ENCODE measurements at regions not wholly inside any gene's neighbourhood (a gene's known extent, or its start where the extent isn't known, plus 50 kb on each side); places are given as distances from the start of the nearest gene placed in this dataset.

DNA sequence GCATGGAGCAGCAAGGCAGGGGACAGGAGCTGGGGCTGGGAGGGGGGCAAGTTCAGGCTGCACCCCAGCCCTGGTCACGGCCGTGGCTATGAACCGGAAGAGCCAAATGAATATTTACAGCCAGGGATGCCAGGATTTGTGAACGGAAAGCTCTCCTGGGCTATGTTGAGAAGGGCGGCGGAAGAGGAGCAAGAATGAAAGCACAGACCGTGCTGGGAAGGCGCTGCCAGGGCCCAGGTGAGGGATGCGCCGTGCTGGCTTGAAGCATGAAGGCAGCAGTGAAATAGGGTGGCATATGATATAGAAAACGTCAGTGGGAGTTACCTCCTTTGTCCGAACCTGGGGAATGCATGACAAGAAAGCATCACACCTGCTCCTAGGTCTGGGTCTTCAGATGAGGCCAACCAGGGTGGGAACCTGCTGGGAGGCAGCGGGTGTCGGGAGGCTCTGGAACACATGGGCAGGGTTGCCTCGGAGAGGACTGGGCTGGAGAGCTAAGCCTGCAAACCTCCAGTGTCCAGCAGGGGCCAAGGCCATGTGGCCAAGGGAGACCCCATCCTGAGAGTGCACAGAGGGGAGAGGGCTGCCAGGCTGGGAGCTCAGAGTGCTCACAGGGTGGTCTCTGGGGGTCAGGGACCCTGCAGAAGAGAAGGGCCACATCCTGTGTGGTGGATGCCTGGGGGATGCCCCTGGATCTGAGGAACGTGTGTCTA, 120.6 kb upstream of the TCERG1L start:
- Mint-ChIP-seq H3K4me1 (peaks cover 0 to 2% of the 10 kb centered on the region in 2 experiments; a peak in 1 of 4 replicates), H3K27me3 (ENCODE audit: low read depth) (peaks cover 15% of the 10 kb centered on the region), H3K36me3 (ENCODE audit: insufficient read depth in 1 of 3, low read depth in 3 of 3) (no peaks in the 10 kb centered on the region), H3K27ac (no peak overlapping the region; a peak in 2 of 7 replicates), H3K4me3 (no peak overlapping the region), H3K9me3 (no peaks in the 10 kb centered on the region)
- Histone ChIP-seq H3K23me2 (ENCODE audit: insufficient read length, low read depth, low read length, poor library complexity, severe bottlenecking) (no peaks in the 10 kb centered on the region), H4K20me1 (ENCODE audit: control insufficient read depth, insufficient read depth, insufficient read length) (no peaks in the 10 kb centered on the region), H3K4ac (ENCODE audit: low read depth, low read length) (no peak overlapping the region), H2AK5ac (ENCODE audit: insufficient read length, low read length) (no peak overlapping the region), H3K4me1 (ENCODE audit: insufficient read depth, low read length) (no peaks in the 10 kb centered on the region), H4K91ac (ENCODE audit: insufficient read length, low read depth, low read length) (no peak overlapping the region), H2AFZ (ENCODE audit: low read length) (no peak overlapping the region), H3K18ac (ENCODE audit: insufficient read length, low read depth, low read length) (no peak overlapping the region), H3K9me3 (ENCODE audit: control insufficient read depth, low read depth, low read length) (no peaks in the 10 kb centered on the region), H3K4me2 (ENCODE audit: insufficient read depth, insufficient read length, low read length) (no peak overlapping the region), H2BK15ac (ENCODE audit: low read depth, low read length) (no peak overlapping the region), H3K79me2 (ENCODE audit: insufficient read depth, low read length) (no peaks in the 10 kb centered on the region), H3K23ac (ENCODE audit: insufficient read length, low read depth, low read length) (no peak overlapping the region), H2BK20ac (ENCODE audit: low read depth, low read length, poor library complexity, severe bottlenecking) (no peak overlapping the region), H3K27me3 (ENCODE audit: insufficient read depth, low read length) (no peaks in the 10 kb centered on the region), H3T11ph (ENCODE audit: low read length) (no peak overlapping the region), H2BK5ac (ENCODE audit: insufficient read length, low read length) (no peak overlapping the region), H3K56ac (ENCODE audit: insufficient read length, low read depth, low read length) (no peak overlapping the region), H2BK12ac (ENCODE audit: insufficient read length, low read depth, low read length) (no peak overlapping the region), H4K8ac (replicated peaks; ENCODE audit: insufficient read length, low read depth, low read length) (no peak overlapping the region), H3K79me1 (ENCODE audit: insufficient read depth, low read depth, low read length, poor library complexity, severe bottlenecking) (no peaks in the 10 kb centered on the region), H2BK120ac (ENCODE audit: low read depth, low read length, poor library complexity, severe bottlenecking) (no peak overlapping the region), H4K5ac (ENCODE audit: insufficient read length, low read depth, low read length) (no peak overlapping the region), H3K27ac (ENCODE audit: insufficient read length, low read depth, low read length) (no peak overlapping the region), H3K14ac (ENCODE audit: insufficient read depth, low read length) (no peak overlapping the region; the same call in 1 of the 2 replicates), H3K9ac (ENCODE audit: extremely low read depth, insufficient read length, low read length) (no peak overlapping the region)
- no CpG with 5 or more reads among the region's 16 CpGs for WGBS (ENCODE audit: extremely low coverage, insufficient read length, low lambda C conversion rate)
- DNase-seq: no peak
- TF ChIP-seq, protein P1, sequence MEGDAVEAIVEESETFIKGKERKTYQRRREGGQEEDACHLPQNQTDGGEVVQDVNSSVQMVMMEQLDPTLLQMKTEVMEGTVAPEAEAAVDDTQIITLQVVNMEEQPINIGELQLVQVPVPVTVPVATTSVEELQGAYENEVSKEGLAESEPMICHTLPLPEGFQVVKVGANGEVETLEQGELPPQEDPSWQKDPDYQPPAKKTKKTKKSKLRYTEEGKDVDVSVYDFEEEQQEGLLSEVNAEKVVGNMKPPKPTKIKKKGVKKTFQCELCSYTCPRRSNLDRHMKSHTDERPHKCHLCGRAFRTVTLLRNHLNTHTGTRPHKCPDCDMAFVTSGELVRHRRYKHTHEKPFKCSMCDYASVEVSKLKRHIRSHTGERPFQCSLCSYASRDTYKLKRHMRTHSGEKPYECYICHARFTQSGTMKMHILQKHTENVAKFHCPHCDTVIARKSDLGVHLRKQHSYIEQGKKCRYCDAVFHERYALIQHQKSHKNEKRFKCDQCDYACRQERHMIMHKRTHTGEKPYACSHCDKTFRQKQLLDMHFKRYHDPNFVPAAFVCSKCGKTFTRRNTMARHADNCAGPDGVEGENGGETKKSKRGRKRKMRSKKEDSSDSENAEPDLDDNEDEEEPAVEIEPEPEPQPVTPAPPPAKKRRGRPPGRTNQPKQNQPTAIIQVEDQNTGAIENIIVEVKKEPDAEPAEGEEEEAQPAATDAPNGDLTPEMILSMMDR (conservative IDR thresholded peaks at IDR 0.05): no peak
